GM19351 (cell line): ENCODE measurements at regions not wholly inside any gene's neighbourhood (a gene's known extent, or its start where the extent isn't known, plus 50 kb on each side); places are given as distances from the start of the nearest gene placed in this dataset.

Source experiments
- ATAC-seq: cut with Tn5 transposase; IDR thresholded peaks from one replicate; pipeline ENCODE4 v1.9.1; 2021; ENCODE audit warnings: mild to moderate bottlenecking, moderate library complexity; ENCODE audit not compliant: unreplicated experiment

DNA sequence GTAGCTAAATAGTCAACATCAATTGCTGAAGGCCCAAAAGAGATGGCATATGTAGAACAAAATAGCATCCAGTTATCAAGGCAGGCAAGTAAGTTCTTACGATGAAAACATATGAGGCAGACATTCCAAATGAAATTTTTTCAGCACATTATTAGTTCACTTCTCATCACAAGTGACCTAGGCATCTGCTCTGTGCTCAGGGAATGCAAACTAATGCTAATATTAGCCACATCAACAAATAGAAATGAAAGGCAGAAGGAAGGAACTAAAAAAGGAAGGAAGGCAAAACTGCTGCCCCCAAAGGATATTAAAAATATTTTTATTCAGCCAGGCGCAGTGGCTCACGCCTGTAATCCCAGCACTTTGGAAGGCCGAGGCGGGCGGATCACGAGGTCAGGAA is 51.2 kb upstream of the ROCK1 start:
- no peak for ATAC-seq

DNA sequence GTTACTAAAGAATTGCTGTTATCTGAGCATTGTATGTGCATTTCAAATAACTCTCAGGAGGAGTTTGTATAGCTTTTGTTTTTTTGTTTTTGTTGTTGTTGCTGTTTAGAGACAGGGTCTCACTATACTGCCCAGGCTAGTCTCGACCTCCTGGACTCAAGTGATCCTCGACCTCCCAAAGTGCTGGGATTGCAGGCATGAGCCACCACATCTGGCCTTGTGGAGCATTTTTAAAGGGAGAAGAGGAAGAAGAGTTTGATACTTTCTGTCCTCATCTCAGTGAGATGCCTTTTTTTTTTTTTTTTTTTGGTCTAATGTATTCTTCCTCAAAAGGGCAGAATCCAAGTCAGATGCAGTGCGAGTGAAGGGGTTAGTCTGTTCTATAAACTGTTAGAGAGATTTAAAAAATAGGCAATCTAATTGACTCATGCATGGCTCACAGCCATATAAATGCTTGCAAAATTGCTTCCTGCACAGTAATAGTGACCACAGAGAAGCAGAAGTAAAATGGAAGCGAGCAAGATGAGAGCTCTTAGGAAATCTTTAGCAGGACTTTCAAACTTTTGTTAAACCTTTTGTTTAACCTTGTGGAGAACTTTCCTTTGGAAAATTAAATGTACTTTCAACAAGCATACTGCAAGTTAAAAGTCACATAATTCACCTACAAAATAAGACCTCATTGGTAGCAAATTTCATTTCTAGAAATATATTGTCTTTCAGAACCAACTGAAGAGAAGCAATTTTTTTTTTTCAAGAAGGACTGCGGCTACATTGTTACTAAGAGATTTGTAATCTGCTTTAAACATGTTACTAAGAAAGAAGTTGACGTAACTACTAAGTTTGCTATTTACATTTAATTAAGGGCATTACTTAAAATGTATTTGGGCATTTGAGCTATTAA is 52.3 kb upstream of the ROCK1 start:
- no peak for ATAC-seq

GRCh38 chr18:21164548-21165095 is 53.0 kb upstream of the ROCK1 start:
- no peak for ATAC-seq

GRCh38 chr18:21167641-21168377 is 56.2 kb upstream of the ROCK1 start:
- no peak for ATAC-seq

DNA sequence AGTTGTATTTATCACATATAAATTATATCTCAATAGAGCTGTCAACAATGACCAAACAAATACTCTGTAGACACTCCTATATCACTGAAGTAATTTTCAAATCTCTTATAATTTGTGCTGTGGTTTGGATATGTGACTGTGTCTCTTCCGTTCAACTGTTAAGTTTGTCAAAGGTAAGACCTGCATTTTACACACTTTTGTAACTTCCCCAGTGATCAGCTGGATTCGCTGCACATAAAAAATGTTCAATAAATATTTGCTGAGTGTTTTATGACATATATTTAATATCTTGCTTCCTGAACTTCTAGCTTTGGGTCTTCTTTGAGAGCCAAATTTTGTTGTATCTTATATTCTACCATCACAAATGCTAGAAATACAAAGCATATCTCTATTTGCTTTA is 57.3 kb upstream of the ROCK1 start:
- no peak for ATAC-seq

DNA sequence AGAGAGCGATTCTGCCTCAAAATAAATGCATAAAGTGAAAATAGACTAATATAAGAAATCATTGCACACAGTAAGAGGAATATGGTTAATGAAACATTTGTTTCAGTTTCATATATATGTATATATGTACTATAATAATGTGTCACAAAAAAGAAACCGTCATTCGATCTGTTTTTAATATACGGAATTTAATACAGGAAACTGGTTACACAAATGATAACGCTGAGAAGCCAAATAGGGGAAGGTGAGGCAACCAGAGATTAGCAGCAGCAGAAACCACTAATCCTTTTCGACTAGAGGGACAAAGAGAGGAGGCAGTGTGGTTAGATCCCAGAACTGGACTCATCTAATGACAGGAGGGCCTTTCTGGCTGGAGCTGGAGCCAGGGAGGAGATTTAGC is 64.2 kb upstream of the GREB1L start:
- ATAC-seq: no peak

GRCh38 chr18:21179590-21180220 is 62.3 kb upstream of the GREB1L start:
- ATAC-seq: peak; percentile 89

DNA sequence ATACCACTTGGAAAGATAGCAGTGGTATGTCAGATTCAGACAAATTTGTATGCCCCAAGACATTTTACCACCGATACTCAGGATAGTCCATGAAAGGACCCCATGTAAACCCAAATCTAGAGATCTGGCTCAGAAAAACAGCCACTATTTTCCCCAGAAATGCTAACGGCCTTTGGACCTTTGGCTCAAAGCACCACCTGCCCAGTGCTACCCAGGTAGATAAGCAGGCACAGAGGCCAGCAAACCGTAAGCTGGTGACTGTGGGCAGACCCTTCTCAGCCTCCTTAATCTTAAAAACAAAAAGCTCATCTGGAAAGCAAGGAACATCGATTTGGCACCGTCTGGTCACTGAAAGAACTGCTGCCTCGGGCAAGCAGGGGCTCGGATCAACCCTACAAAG is 61.4 kb upstream of the GREB1L start:
- ATAC-seq: no peak

- no peak for ATAC-seq
Measured at GRCh38 chr18:21181766-21182165, 60.3 kb upstream of the GREB1L start.

DNA sequence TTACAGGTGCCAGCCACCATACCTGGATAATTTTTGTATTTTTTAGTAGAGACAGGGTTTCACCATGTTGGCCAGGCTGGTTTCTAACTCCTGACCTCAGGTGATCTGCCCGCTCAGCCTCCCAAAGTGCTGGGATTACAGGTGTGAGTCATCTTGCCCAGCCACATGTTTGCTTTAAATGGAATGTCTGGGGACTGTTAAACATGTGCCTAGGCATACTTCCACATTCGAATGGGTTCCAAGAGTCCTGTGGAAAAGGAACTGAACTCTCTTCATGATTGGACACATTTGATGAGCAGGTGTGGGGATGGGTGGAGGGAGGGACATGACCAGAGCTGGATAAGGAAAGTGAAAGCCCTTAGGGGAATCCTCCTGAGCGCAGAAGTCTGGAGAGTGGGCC is 58.4 kb upstream of the GREB1L start:
- ATAC-seq: no peak

GRCh38 chr18:21184396-21184996 is 57.5 kb upstream of the GREB1L start:
- ATAC-seq: no peak

DNA sequence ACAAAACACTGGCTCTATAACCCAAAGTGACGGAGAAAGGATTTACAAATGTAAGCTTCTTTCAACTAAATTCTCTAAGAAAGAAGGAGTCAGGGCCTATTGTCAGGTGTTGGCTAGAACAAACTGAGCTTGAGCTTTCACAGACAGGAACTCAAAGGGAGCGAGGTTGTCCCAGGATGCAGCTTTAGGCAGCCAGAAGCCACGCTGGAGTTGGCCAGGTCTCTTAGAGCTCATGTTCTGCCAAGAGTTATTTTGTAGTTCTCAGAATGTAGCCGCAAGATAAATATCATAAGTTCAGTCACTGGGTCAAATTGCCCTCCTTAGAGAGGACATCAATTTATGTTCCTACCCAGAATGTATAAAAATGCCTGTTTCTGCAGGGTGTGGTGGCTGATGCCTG is 54.1 kb upstream of the GREB1L start:
- no peak for ATAC-seq

GRCh38 chr18:21191596-21192307 is 50.3 kb upstream of the GREB1L start:
- no peak for ATAC-seq
